Liver (tissue), 8 donors: ENCODE measurements at regions not wholly inside any gene's neighbourhood (a gene's known extent, or its start where the extent isn't known, plus 50 kb on each side); places are given as distances from the start of the nearest gene placed in this dataset.

Experiments
- DNase-seq: peaks from one replicate; pipeline ENCODE4 v3.0.0-alpha.2; 2017; ENCODE audit warnings: low spot score
- H3K27ac ChIP-seq, 2 donors: one replicate each; pipeline ENCODE4 v1.7.0; 2013; ENCODE audit warnings: inconsistent platforms in 2 of 2, low read length in 2 of 2, control low read depth in 1 of 2, low read depth in 1 of 2, mild to moderate bottlenecking in 1 of 2
- H3K27me3 ChIP-seq, 4 donors: one replicate each; pipeline versions ENCODE4 v1.6.1 to v1.7.0; 2013; ENCODE audit warnings: low read length in 3 of 4, inconsistent platforms in 1 of 4, mild to moderate bottlenecking in 1 of 4, moderate library complexity in 1 of 4; ENCODE audit not compliant: control insufficient read depth in 4 of 4, insufficient read depth in 4 of 4
- H3K36me3 ChIP-seq, 4 donors: one replicate each; pipeline versions ENCODE4 v1.6.1 to v1.7.0; 2013; ENCODE audit warnings: low read length in 3 of 4, mild to moderate bottlenecking in 3 of 4, low read depth in 1 of 4, moderate library complexity in 1 of 4; ENCODE audit not compliant: control insufficient read depth in 4 of 4, insufficient read depth in 3 of 4
- H3K4me1 ChIP-seq, 4 donors: one replicate each; pipeline versions ENCODE4 v1.6.1 to v1.7.0; 2013; ENCODE audit warnings: low read length in 3 of 4, mild to moderate bottlenecking in 3 of 4, moderate library complexity in 1 of 4; ENCODE audit not compliant: control insufficient read depth in 4 of 4, insufficient read depth in 4 of 4
- H3K4me3 ChIP-seq, 3 donors: one replicate each; pipeline versions ENCODE4 v1.6.1 to v1.7.0; 2013; ENCODE audit warnings: low read length in 3 of 3, control low read depth in 1 of 3, low read depth in 1 of 3, mild to moderate bottlenecking in 1 of 3
- H3K9ac ChIP-seq, 2 donors: one replicate each; pipeline ENCODE4 v1.7.0; 2013; ENCODE audit warnings: low read length in 2 of 2, mild to moderate bottlenecking in 2 of 2, moderate library complexity in 2 of 2, control low read depth in 1 of 2, low read depth in 1 of 2
- H3K9me3 ChIP-seq, 4 donors: one replicate each; pipeline versions ENCODE4 v1.6.1 to v1.7.0; 2013; ENCODE audit warnings: low read length in 3 of 4; ENCODE audit not compliant: control insufficient read depth in 4 of 4
- EGR1 ChIP-seq, 2 donors: IDR thresholded peaks; 2 replicates each; pipeline ENCODE4 v1.6.1; 2016 to 2018; ENCODE audit warnings: antibody characterized with exemption in 2 of 2, low read depth in 2 of 2
- FOXA1 ChIP-seq: IDR thresholded peaks from 2 replicates; pipeline ENCODE4 v1.6.1; 2016; ENCODE audit warnings: antibody characterized with exemption
- FOXA2 ChIP-seq: IDR thresholded peaks from 2 replicates; pipeline ENCODE4 v1.6.1; 2016; ENCODE audit warnings: antibody characterized with exemption
- GABPA ChIP-seq, 2 donors: IDR thresholded peaks in 1 of 2; conservative IDR thresholded peaks in 1 of 2; 2 replicates each; pipeline ENCODE4 v1.6.1; 2016; ENCODE audit warnings: antibody characterized with exemption in 2 of 2, mild to moderate bottlenecking in 1 of 2, moderate library complexity in 1 of 2
- HNF4A ChIP-seq, 2 donors: conservative IDR thresholded peaks; 2 replicates each; pipeline ENCODE4 v1.6.1; 2016; ENCODE audit warnings: antibody characterized with exemption in 2 of 2, mild to moderate bottlenecking in 2 of 2
- HNF4G ChIP-seq: IDR thresholded peaks from 2 replicates; pipeline ENCODE4 v1.6.1; 2016; ENCODE audit warnings: antibody characterized with exemption
- JUND ChIP-seq, 2 donors: IDR thresholded peaks; 2 replicates each; pipeline ENCODE4 v1.6.1; 2016; ENCODE audit warnings: antibody characterized with exemption in 2 of 2
- NR2F2 ChIP-seq: IDR thresholded peaks from 2 replicates; pipeline ENCODE4 v1.6.1; 2016; ENCODE audit warnings: antibody characterized with exemption
- RAD21 ChIP-seq, 2 donors: IDR thresholded peaks; 2 replicates each; pipeline ENCODE4 v1.6.1; 2016; ENCODE audit warnings: antibody characterized with exemption in 2 of 2, mild to moderate bottlenecking in 2 of 2
- RXRA ChIP-seq, 2 donors: IDR thresholded peaks; 2 replicates each; pipeline ENCODE4 v1.6.1; 2017 to 2018; ENCODE audit warnings: antibody characterized with exemption in 2 of 2, mild to moderate bottlenecking in 1 of 2
- SP1 ChIP-seq: IDR thresholded peaks from 2 replicates; pipeline ENCODE4 v1.6.1; 2018; ENCODE audit warnings: antibody characterized with exemption, mild to moderate bottlenecking
- TAF1 ChIP-seq: conservative IDR thresholded peaks from 2 replicates; pipeline ENCODE4 v1.6.1; 2016; ENCODE audit warnings: antibody characterized with exemption, mild to moderate bottlenecking
- YY1 ChIP-seq: IDR thresholded peaks from 2 replicates; pipeline ENCODE4 v1.6.1; 2016; ENCODE audit warnings: antibody characterized with exemption, mild to moderate bottlenecking
- WGBS: extraction: QIAGEN DNeasy Blood & Tissue Kit; methylation state at CpG from one replicate; pipeline ENCODE4 v1.1.7; 2013; 5-methylcytosine and 5-hydroxymethylcytosine counted together
- TF ChIP-seq, protein P1 (sequence below): IDR thresholded peaks from 2 replicates; pipeline ENCODE4 v1.6.1; 2016; ENCODE audit warnings: antibody characterized with exemption
- TF ChIP-seq, protein P2 (sequence below): IDR thresholded peaks from 2 replicates; pipeline ENCODE4 v1.6.1; 2016; ENCODE audit warnings: antibody characterized with exemption
- TF ChIP-seq, protein P3 (sequence below): IDR thresholded peaks from 2 replicates; pipeline ENCODE4 v1.6.1; 2016; ENCODE audit warnings: antibody characterized with exemption, mild to moderate bottlenecking
- TF ChIP-seq, protein P4 (sequence below): fragments of 150-350 bp; IDR thresholded peaks from 2 replicates; pipeline ENCODE4 v1.5.1; 2017; ENCODE audit warnings: improper control_type of control experiment, low read depth, low read length; ENCODE audit not compliant: missing input control
- TF ChIP-seq, protein P5 (sequence below): IDR thresholded peaks from 2 replicates; pipeline ENCODE4 v1.6.1; 2016; ENCODE audit warnings: antibody characterized with exemption
- donor health status: healthy.
- donor health status: healthy.
- donor health status: healthy.
- donor health status: healthy.
- donor health status: healthy.

DNA sequence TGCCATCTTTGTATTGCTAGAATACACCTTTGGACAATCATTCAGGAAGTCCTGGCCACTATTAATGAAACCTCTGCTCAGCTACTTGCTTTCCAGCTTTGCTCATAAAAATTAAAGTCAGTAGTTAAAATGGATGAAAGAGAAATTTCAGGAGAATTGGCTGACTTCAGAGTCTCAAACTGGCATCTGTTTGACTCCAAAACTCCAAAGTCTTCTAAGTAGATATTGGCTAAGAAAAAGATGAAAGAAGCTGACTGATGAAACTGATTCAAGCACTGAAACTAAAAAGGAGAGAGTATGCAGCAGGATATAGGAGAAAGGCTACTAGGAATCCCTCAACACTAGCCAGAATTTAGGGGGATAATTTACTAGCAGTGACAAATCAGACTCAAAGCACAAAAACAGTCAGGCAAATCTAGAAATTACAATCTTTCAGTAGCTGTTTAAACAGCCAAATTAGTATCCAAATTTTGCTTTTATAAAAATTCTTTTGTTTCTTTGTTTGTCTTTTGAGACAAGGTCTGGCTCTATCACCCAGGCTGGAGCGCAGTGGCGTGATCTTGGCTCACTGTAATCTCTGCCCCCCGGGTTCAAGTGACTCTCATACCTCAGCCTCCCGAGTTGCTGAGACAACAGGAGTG is 52.1 kb upstream of the DTNA start:
- DNase-seq, result no peak
- no peak for TF ChIP-seq FOXA1
- TF ChIP-seq, protein P1, sequence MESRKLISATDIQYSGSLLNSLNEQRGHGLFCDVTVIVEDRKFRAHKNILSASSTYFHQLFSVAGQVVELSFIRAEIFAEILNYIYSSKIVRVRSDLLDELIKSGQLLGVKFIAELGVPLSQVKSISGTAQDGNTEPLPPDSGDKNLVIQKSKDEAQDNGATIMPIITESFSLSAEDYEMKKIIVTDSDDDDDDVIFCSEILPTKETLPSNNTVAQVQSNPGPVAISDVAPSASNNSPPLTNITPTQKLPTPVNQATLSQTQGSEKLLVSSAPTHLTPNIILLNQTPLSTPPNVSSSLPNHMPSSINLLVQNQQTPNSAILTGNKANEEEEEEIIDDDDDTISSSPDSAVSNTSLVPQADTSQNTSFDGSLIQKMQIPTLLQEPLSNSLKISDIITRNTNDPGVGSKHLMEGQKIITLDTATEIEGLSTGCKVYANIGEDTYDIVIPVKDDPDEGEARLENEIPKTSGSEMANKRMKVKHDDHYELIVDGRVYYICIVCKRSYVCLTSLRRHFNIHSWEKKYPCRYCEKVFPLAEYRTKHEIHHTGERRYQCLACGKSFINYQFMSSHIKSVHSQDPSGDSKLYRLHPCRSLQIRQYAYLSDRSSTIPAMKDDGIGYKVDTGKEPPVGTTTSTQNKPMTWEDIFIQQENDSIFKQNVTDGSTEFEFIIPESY, result no peak
- no peak for TF ChIP-seq FOXA2
- TF ChIP-seq TAF1, result no peak
- TF ChIP-seq, protein P2, sequence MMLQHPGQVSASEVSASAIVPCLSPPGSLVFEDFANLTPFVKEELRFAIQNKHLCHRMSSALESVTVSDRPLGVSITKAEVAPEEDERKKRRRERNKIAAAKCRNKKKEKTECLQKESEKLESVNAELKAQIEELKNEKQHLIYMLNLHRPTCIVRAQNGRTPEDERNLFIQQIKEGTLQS, result no peak
- no peak for TF ChIP-seq GABPA (IDR thresholded peaks at IDR 0.05 in 1 of 2, conservative IDR thresholded peaks at IDR 0.05 in 1 of 2)
- TF ChIP-seq, protein P3, sequence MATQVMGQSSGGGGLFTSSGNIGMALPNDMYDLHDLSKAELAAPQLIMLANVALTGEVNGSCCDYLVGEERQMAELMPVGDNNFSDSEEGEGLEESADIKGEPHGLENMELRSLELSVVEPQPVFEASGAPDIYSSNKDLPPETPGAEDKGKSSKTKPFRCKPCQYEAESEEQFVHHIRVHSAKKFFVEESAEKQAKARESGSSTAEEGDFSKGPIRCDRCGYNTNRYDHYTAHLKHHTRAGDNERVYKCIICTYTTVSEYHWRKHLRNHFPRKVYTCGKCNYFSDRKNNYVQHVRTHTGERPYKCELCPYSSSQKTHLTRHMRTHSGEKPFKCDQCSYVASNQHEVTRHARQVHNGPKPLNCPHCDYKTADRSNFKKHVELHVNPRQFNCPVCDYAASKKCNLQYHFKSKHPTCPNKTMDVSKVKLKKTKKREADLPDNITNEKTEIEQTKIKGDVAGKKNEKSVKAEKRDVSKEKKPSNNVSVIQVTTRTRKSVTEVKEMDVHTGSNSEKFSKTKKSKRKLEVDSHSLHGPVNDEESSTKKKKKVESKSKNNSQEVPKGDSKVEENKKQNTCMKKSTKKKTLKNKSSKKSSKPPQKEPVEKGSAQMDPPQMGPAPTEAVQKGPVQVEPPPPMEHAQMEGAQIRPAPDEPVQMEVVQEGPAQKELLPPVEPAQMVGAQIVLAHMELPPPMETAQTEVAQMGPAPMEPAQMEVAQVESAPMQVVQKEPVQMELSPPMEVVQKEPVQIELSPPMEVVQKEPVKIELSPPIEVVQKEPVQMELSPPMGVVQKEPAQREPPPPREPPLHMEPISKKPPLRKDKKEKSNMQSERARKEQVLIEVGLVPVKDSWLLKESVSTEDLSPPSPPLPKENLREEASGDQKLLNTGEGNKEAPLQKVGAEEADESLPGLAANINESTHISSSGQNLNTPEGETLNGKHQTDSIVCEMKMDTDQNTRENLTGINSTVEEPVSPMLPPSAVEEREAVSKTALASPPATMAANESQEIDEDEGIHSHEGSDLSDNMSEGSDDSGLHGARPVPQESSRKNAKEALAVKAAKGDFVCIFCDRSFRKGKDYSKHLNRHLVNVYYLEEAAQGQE, result no peak
- no peak for TF ChIP-seq SP1
- no peak for TF ChIP-seq RAD21 (IDR thresholded peaks at IDR 0.05)
- TF ChIP-seq, protein P4, sequence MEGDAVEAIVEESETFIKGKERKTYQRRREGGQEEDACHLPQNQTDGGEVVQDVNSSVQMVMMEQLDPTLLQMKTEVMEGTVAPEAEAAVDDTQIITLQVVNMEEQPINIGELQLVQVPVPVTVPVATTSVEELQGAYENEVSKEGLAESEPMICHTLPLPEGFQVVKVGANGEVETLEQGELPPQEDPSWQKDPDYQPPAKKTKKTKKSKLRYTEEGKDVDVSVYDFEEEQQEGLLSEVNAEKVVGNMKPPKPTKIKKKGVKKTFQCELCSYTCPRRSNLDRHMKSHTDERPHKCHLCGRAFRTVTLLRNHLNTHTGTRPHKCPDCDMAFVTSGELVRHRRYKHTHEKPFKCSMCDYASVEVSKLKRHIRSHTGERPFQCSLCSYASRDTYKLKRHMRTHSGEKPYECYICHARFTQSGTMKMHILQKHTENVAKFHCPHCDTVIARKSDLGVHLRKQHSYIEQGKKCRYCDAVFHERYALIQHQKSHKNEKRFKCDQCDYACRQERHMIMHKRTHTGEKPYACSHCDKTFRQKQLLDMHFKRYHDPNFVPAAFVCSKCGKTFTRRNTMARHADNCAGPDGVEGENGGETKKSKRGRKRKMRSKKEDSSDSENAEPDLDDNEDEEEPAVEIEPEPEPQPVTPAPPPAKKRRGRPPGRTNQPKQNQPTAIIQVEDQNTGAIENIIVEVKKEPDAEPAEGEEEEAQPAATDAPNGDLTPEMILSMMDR, result no peak
- no peak for TF ChIP-seq YY1
- TF ChIP-seq HNF4G, result no peak
- TF ChIP-seq, protein P5, sequence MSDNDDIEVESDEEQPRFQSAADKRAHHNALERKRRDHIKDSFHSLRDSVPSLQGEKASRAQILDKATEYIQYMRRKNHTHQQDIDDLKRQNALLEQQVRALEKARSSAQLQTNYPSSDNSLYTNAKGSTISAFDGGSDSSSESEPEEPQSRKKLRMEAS, result no peak
- no peak for TF ChIP-seq JUND (IDR thresholded peaks at IDR 0.05)
- no peak for TF ChIP-seq RXRA (IDR thresholded peaks at IDR 0.05)
- TF ChIP-seq HNF4A (conservative IDR thresholded peaks at IDR 0.05), result no peak
- no peak for TF ChIP-seq EGR1 (IDR thresholded peaks at IDR 0.05; ENCODE audit: low read depth in 2 of 2)
- no peak for TF ChIP-seq NR2F2
- H3K9ac ChIP-seq, result no peak overlapping the region
- no peak overlapping the region for H3K4me3 ChIP-seq
- no peaks in the 10 kb centered on the region for H3K27me3 ChIP-seq
- 93% methylated on average over 4 of the region's 4 CpGs for WGBS
- peaks cover 0 to 4% (median 0%) of the 10 kb centered on the region in 4 donors for H3K4me1 ChIP-seq
- H3K9me3 ChIP-seq, result no peaks in the 10 kb centered on the region
- no peaks in the 10 kb centered on the region for H3K36me3 ChIP-seq
- H3K27ac ChIP-seq, result no peak overlapping the region
